ENCODE measurements at regions not wholly inside any gene's neighbourhood (a gene's known extent, or its start where the extent isn't known, plus 50 kb on each side); places are given as distances from the start of the nearest gene placed in this dataset.

DNA sequence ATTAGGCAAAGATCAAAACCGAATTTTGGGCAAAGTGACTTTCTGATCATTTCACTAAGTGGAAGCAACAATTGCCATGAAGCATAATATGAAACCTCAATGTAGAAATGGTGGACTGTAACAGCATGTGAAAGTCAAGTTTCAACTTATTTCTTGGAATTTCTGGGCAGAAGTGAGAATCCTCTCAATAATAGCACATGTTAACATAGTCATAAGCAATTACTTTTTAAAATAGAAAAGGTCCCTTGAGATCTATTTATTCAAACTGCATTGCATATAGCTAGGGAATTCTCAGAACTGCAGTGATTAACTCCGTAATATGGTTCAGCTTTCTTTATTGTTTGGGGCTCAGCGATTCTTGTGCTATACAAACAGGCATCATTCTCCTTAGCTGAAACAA is 136.7 kb upstream of the ATP2B1 start:
- Histone ChIP-seq H3K4me1 (no peaks in the 10 kb centered on the region), H3K4me3 (no peak overlapping the region), H3K9me3 (no peaks in the 10 kb centered on the region), H3K27me3 (replicated peaks in 1 of 7) (no peaks in the 10 kb centered on the region), H3K36me3 (no peaks in the 10 kb centered on the region), H3K27ac (no peak overlapping the region)
- 78 to 91% (median 86%) methylated on average over 3 of the region's 3 CpGs for WGBS, 5 donors
- intact Hi-C loops (cut with DNase I; ENCODE audit: low total_unique reads), result no loop called here
- DNase-seq, result no peak
- TF ChIP-seq, protein P1, sequence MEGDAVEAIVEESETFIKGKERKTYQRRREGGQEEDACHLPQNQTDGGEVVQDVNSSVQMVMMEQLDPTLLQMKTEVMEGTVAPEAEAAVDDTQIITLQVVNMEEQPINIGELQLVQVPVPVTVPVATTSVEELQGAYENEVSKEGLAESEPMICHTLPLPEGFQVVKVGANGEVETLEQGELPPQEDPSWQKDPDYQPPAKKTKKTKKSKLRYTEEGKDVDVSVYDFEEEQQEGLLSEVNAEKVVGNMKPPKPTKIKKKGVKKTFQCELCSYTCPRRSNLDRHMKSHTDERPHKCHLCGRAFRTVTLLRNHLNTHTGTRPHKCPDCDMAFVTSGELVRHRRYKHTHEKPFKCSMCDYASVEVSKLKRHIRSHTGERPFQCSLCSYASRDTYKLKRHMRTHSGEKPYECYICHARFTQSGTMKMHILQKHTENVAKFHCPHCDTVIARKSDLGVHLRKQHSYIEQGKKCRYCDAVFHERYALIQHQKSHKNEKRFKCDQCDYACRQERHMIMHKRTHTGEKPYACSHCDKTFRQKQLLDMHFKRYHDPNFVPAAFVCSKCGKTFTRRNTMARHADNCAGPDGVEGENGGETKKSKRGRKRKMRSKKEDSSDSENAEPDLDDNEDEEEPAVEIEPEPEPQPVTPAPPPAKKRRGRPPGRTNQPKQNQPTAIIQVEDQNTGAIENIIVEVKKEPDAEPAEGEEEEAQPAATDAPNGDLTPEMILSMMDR (IDR thresholded peaks at IDR 0.05 in 8 of 11, conservative IDR thresholded peaks at IDR 0.05 in 3 of 11), result no peak
- TF ChIP-seq POLR2A (IDR thresholded peaks at IDR 0.05) (no peak), POLR2AphosphoS5 (IDR thresholded peaks at IDR 0.05) (no peak)

DNA sequence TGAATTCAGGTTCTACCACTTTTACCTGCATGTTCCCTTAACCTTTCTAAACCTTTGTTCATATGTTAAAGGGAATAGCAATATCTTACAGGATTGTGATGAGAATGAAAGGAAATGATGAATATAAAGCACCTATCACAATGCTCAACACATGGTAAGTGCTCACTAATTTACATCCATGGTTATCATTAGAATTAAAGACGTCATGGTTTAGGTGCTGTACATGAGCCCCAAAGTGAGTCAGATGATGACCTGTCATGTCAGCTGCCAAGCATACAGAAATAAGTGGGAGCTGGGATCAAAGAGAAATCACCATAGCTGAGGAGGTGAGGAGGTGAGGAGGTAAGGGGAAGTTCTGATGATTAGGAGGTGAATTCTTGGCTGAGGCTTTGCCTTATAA is 135.9 kb upstream of the ATP2B1 start:
- no peaks in the 10 kb centered on the region for H3K4me1 ChIP-seq
- DNase-seq, result no peak
- no peaks in the 10 kb centered on the region for H3K27me3 ChIP-seq (replicated peaks in 1 of 7)
- intact Hi-C loops (cut with DNase I; ENCODE audit: low total_unique reads), result no loop called here
- no peak overlapping the region for H3K4me3 ChIP-seq
- no peaks in the 10 kb centered on the region for H3K9me3 ChIP-seq
- no peaks in the 10 kb centered on the region for H3K36me3 ChIP-seq
- 84 to 88% (median 84%) methylated on average over 1 of the region's 1 CpG for WGBS, 5 donors
- no peak overlapping the region for H3K27ac ChIP-seq
- TF ChIP-seq POLR2AphosphoS5 (IDR thresholded peaks at IDR 0.05), result no peak
- no peak for TF ChIP-seq POLR2A (IDR thresholded peaks at IDR 0.05)
- TF ChIP-seq, protein P1 (IDR thresholded peaks at IDR 0.05 in 8 of 11, conservative IDR thresholded peaks at IDR 0.05 in 3 of 11), result no peak

DNA sequence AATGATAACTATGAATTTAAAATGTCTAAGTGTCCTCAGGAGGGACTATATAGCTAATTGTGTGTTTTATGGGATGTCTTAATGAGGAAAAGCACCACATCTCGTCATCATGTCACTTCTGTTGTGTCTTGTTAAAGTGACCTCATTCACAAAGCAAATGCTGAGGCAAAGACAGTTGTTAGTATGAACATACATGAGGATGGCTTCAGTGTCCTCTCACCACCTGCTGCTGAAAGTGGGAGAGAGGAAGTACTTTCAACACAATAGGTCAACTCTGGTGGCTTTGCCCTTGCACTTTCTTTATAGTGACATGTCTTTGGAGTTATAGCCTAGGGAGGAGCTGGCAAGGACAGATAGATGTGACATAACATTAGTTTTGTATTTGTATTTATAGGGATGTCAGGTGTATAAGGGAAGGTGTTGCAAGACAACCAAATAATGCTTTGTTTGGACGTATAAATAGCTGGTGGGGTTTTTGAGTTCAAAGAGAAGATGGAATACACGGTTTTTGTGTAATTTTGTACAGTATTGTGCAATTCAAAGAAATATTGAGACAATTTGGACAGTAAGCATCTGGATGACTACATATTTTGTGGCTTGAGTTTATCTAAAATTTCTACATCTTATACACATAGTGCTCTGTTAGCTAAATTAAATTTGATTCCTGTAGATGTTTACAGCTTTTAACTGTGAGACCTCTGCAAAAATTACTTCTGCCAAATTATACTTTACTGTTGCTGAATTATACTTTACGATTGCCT is 131.7 kb upstream of the ATP2B1 start:
- no peaks in the 10 kb centered on the region for H3K9me3 ChIP-seq
- H3K27ac ChIP-seq, result no peak overlapping the region
- no peak for TF ChIP-seq POLR2AphosphoS5 (IDR thresholded peaks at IDR 0.05)
- TF ChIP-seq, protein P1 (IDR thresholded peaks at IDR 0.05 in 8 of 11, conservative IDR thresholded peaks at IDR 0.05 in 3 of 11), result no peak
- intact Hi-C loops (cut with DNase I; ENCODE audit: low total_unique reads), result no loop called here
- WGBS, 5 donors, result 64 to 87% (median 74%) methylated on average over 4 of the region's 4 CpGs
- no peak for DNase-seq
- H3K36me3 ChIP-seq, result no peaks in the 10 kb centered on the region
- H3K27me3 ChIP-seq (replicated peaks in 1 of 7), result no peaks in the 10 kb centered on the region
- H3K4me3 ChIP-seq, result no peak overlapping the region
- H3K4me1 ChIP-seq, result no peaks in the 10 kb centered on the region

DNA sequence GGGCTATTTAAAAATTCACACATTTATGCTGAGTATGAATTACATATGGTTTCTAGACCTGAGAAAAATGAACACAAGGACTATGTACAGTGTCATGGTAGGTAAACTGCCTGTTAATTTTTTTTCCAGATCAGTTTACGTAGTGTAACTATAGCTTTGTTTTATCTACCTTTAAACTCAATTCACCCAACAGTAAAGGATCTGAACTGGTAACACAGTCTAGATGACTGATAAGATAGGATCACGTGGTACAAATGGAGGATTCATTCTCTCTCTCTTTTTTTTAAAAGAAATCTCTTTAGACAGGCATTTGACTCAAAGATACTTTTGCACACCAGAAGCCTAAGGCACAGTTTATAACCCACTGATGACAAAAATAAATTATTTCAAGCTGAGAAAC is 130.8 kb upstream of the ATP2B1 start:
- no peak for DNase-seq
- TF ChIP-seq, protein P1 (IDR thresholded peaks at IDR 0.05 in 8 of 11, conservative IDR thresholded peaks at IDR 0.05 in 3 of 11), result no peak
- no peak for TF ChIP-seq POLR2A (IDR thresholded peaks at IDR 0.05)
- no peak for TF ChIP-seq POLR2AphosphoS5 (IDR thresholded peaks at IDR 0.05)
- Histone ChIP-seq H3K4me3 (no peak overlapping the region), H3K36me3 (no peaks in the 10 kb centered on the region), H3K4me1 (no peaks in the 10 kb centered on the region), H3K27ac (no peak overlapping the region), H3K27me3 (replicated peaks in 1 of 7) (no peaks in the 10 kb centered on the region), H3K9me3 (no peaks in the 10 kb centered on the region)
- 80 to 89% (median 87%) methylated on average over 2 of the region's 2 CpGs for WGBS, 5 donors
- intact Hi-C loops (cut with DNase I; ENCODE audit: low total_unique reads), result no loop called here

Measured in spleen (tissue), 11 donors.